ENCODE measurements at regions not wholly inside any gene's neighbourhood (a gene's known extent, or its start where the extent isn't known, plus 50 kb on each side); places are given as distances from the start of the nearest gene placed in this dataset.

GRCh38 chr3:5618170-5618569, 430.7 kb downstream of the EDEM1 start:
- DNase-seq (ENCODE audit: low spot score) = no peak

DNA sequence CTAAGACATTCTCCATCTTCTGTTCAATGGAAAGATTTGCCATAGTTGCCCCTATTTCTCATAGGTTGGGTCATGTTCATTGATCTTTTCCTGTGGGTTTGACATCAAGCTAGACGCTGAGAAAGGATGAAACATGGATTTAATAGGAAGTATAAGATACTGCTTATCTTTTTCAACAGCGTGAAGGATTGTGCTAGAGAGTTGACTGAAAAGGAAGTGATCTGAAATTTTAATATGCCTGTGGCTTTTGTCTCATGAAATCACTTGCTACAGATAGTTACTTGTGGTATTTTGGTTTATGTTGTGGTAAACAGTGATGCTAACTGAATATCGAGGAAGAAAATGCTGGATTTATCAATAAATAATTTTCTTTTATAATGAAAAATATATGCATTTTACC, 442.9 kb downstream of the EDEM1 start:
- no peak for DNase-seq (ENCODE audit: low spot score)

DNA sequence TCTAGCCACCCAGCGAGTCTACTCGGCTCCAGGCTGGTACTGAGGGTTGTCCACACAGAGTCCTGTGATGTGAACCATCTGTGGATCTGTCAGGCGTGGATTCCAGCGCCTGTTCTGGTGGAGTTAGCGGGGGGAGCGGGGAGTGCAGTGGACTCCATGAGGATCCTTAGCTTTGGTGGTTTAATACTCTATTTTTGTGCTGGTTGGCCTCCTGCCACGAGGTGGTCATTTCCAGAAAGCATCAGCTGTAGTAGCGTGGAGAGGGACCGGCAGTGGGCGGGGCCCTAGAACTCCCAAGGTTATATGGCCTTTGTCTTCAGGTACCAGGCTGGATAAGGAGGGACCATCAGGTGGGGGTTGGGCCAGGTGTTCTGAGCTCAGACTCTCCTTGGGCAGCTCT, 446.5 kb downstream of the EDEM1 start:
- no peak for DNase-seq (ENCODE audit: low spot score)

- DNase-seq (ENCODE audit: low spot score) = no peak
Measured at GRCh38 chr3:5634411-5634810, 446.9 kb downstream of the EDEM1 start.

- DNase-seq (ENCODE audit: low spot score) = no peak
Measured at GRCh38 chr3:5635746-5636145, 448.2 kb downstream of the EDEM1 start.

DNA sequence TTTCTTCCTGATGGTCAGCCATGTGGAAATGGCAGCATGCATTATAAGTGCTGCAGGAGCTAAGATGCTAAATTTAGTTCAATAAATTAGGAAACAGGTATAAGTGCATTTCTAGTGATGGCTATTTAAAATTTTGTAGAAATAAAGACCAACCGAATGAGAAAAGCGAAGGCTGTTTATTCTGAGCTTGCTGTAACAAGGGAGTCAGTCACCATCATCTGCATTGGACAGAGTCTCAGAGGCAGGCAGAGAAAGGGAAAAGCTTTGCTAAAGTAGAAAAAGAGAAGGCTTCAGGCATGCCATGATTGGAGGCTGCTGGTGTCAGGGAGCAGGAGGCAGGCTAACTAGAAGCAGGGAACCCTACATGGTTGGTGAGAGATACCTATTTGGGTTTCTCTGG, 451.0 kb downstream of the EDEM1 start:
- no peak for DNase-seq (ENCODE audit: low spot score)

GRCh38 chr3:5644773-5645670, 457.5 kb downstream of the EDEM1 start:
- no peak for DNase-seq (ENCODE audit: low spot score)

- DNase-seq (ENCODE audit: low spot score) = no peak
Measured at GRCh38 chr3:5645692-5646410, 458.3 kb downstream of the EDEM1 start.

GRCh38 chr3:5650303-5650702, 462.8 kb downstream of the EDEM1 start:
- no peak for DNase-seq (ENCODE audit: low spot score)

GRCh38 chr3:5651351-5651750, 463.8 kb downstream of the EDEM1 start:
- DNase-seq (ENCODE audit: low spot score) = no peak

GRCh38 chr3:5653426-5654143, 466.1 kb downstream of the EDEM1 start:
- no peak for DNase-seq (ENCODE audit: low spot score)

GRCh38 chr3:5657106-5657505, 469.6 kb downstream of the EDEM1 start:
- no peak for DNase-seq (ENCODE audit: low spot score)

- DNase-seq (ENCODE audit: low spot score) = no peak
Measured at GRCh38 chr3:5663601-5664000, 476.1 kb downstream of the EDEM1 start.

GRCh38 chr3:5666455-5666854, 478.9 kb downstream of the EDEM1 start:
- no peak for DNase-seq (ENCODE audit: low spot score)

- DNase-seq (ENCODE audit: low spot score) = no peak
Measured at GRCh38 chr3:5673521-5673920, 486.0 kb downstream of the EDEM1 start.

DNA sequence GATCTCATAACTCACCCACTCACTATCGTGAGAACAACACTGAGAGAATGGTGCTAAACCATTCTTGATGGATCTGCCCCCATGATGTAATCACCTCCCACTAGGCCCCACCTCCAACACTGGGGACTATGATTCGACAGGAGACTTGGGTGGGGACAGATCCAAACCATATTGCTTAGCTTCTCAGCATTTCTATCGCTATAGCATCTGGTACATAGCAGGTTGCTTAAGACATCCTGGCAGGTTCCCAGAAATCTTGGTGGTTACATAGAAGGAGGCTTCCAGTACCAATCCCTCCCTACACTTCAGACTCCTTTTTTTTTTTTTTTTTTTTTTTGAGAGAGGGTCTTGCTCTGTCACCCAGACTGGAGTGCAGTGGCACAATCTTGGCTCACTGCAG, 487.8 kb downstream of the EDEM1 start:
- no peak for DNase-seq (ENCODE audit: low spot score)

- DNase-seq (ENCODE audit: low spot score) = no peak
Measured at GRCh38 chr3:5677555-5677954, 490.0 kb downstream of the EDEM1 start.

- DNase-seq (ENCODE audit: low spot score) = no peak
Measured at GRCh38 chr3:5678248-5678647, 490.7 kb downstream of the EDEM1 start.

DNA sequence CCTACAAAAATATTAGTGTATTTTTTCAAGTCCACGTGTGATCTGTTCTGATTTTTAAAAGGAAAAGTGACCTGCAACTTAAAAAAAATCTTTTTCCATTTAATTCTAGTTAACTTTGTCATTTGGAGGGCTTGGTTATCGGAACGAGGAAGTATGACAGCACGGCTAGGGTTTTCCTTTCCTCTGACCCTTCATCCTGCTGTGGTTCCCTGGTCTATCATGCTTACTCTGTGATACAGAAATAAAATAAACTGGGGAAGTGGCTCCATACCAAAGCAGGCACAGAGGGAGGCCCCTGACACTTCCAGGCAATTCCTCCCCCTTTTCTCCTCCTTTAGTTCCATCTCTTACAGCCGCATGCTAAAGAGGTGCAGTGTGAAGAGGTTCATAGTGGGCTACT, 491.3 kb downstream of the EDEM1 start:
- no peak for DNase-seq (ENCODE audit: low spot score)

GRCh38 chr3:5687230-5687629, 499.7 kb downstream of the EDEM1 start:
- no peak for DNase-seq (ENCODE audit: low spot score)

DNA sequence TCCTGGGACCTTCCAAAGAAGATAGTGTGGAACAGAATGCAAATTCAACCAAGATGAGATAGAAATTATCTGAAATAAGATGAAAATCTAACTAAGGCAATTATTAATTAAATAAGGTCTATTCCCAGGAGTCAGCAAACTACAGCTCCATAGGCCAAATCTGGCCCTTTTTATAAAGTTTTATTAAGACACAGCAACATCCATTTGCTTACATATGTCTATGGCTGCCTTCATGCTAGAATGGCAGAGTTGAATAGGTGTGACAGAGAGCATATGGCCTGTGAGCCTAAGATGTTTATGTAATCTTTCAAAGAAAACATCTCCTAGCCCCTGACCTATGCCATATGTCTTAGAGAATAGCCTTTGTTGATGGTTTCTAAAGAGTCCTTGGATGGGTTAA, 503.0 kb downstream of the EDEM1 start:
- DNase-seq (ENCODE audit: low spot score) = no peak

- no peak for DNase-seq (ENCODE audit: low spot score)
Measured at GRCh38 chr3:5690904-5691532, 503.5 kb downstream of the EDEM1 start.
